Transverse colon (tissue), 3 donors: ENCODE measurements at regions not wholly inside any gene's neighbourhood (a gene's known extent, or its start where the extent isn't known, plus 50 kb on each side); places are given as distances from the start of the nearest gene placed in this dataset.

Experiments used
- CTCF ChIP-seq, 5 experiments: fragments of 200-600 bp in 3 of 5; fragments of 450-650 bp in 2 of 5; sonication (generic) in 3 of 5; IDR thresholded peaks; 1 replicate in 2 of 5; 2 replicates in 3 of 5; pipeline ENCODE4 v1.5.1; 2016 to 2017; ENCODE audit warnings: antibody characterized with exemption in 5 of 5, inconsistent platforms in 3 of 5, mild to moderate bottlenecking in 2 of 5, moderate library complexity in 1 of 5
- EP300 ChIP-seq: sonication (generic); formaldehyde crosslinking; IDR thresholded peaks from one replicate; pipeline ENCODE4 v1.6.1; 2017; ENCODE audit warnings: antibody characterized with exemption, low read depth
- POLR2A ChIP-seq: fragments of 450-650 bp; IDR thresholded peaks from one replicate; pipeline ENCODE4 v1.6.1; 2016; ENCODE audit warnings: antibody characterized with exemption, mild to moderate bottlenecking, moderate library complexity

DNA sequence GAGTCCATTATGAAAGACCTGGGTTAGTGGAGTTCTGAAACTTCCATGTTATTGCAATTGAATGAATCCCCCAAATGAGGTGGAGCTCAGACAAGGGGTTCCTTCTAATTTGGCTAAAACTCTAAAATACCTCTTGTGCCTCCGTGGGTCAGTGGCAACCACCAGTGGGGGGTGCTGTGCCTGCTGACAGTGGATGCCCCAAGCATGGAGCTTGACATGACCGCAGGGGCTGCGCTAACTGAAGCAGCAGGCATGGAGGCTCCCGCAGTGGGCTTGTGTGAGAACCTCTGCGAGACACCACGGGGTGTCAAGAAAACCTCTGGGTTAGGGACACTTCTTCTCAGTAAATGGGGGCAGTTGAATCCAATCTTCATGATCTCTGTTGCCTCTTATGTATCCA, 200.5 kb downstream of the DRD1 start:
- TF ChIP-seq CTCF (IDR thresholded peaks at IDR 0.05) (no peak), EP300 (no peak), POLR2A (no peak)
